ENCODE measurements at regions not wholly inside any gene's neighbourhood (a gene's known extent, or its start where the extent isn't known, plus 50 kb on each side); places are given as distances from the start of the nearest gene placed in this dataset.

GRCh38 chr7:26454180-26454579 lies 162.5 kb downstream of the SNX10 start:
- TF ChIP-seq POLR2AphosphoS5 (IDR thresholded peaks at IDR 0.05) (no peak), MXI1 (conservative IDR thresholded peaks at IDR 0.05; ENCODE audit: poor library complexity, severe bottlenecking) (no peak), RAD21 (conservative IDR thresholded peaks at IDR 0.05) (no peak), EZH2 (IDR thresholded peaks at IDR 0.05; ENCODE audit: borderline replicate concordance, insufficient read depth, low read length, poor library complexity, severe bottlenecking) (no peak), TAF1 (IDR thresholded peaks at IDR 0.05; ENCODE audit: low read depth) (no peak), EP300 (conservative IDR thresholded peaks at IDR 0.05; ENCODE audit: poor library complexity, severe bottlenecking) (no peak), SMC3 (conservative IDR thresholded peaks at IDR 0.05; ENCODE audit: poor library complexity) (no peak), CTCF (IDR thresholded peaks at IDR 0.05; ENCODE audit: poor library complexity, severe bottlenecking) (no peak)
- TF ChIP-seq, protein P1, sequence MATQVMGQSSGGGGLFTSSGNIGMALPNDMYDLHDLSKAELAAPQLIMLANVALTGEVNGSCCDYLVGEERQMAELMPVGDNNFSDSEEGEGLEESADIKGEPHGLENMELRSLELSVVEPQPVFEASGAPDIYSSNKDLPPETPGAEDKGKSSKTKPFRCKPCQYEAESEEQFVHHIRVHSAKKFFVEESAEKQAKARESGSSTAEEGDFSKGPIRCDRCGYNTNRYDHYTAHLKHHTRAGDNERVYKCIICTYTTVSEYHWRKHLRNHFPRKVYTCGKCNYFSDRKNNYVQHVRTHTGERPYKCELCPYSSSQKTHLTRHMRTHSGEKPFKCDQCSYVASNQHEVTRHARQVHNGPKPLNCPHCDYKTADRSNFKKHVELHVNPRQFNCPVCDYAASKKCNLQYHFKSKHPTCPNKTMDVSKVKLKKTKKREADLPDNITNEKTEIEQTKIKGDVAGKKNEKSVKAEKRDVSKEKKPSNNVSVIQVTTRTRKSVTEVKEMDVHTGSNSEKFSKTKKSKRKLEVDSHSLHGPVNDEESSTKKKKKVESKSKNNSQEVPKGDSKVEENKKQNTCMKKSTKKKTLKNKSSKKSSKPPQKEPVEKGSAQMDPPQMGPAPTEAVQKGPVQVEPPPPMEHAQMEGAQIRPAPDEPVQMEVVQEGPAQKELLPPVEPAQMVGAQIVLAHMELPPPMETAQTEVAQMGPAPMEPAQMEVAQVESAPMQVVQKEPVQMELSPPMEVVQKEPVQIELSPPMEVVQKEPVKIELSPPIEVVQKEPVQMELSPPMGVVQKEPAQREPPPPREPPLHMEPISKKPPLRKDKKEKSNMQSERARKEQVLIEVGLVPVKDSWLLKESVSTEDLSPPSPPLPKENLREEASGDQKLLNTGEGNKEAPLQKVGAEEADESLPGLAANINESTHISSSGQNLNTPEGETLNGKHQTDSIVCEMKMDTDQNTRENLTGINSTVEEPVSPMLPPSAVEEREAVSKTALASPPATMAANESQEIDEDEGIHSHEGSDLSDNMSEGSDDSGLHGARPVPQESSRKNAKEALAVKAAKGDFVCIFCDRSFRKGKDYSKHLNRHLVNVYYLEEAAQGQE (IDR thresholded peaks at IDR 0.05; ENCODE audit: borderline replicate concordance) = no peak
- H3K36me3 ChIP-seq (ENCODE audit: insufficient read depth, low read length) = no peaks in the 10 kb centered on the region
- no peaks in the 10 kb centered on the region for H3K27me3 ChIP-seq (ENCODE audit: insufficient read depth, low read depth, low read length)
- no peak overlapping the region for H3K4me2 ChIP-seq (ENCODE audit: low read length)
- no peaks in the 10 kb centered on the region for H3F3A ChIP-seq (ENCODE audit: insufficient read depth, low read length, poor library complexity, severe bottlenecking)
- H3K27ac ChIP-seq (ENCODE audit: low read length) = no peak overlapping the region
- H3K4me3 ChIP-seq (ENCODE audit: low read length) = no peak overlapping the region
- H2AFZ ChIP-seq (ENCODE audit: low read depth, low read length) = no peak overlapping the region
- H4K20me1 ChIP-seq (ENCODE audit: insufficient read depth) = no peaks in the 10 kb centered on the region
- no peak overlapping the region for H3K9ac ChIP-seq (ENCODE audit: low read length)
- H3K79me2 ChIP-seq (replicated peaks; ENCODE audit: insufficient read depth, low read length) = no peaks in the 10 kb centered on the region
- H3K9me3 ChIP-seq (ENCODE audit: low read length) = no peaks in the 10 kb centered on the region
- no peaks in the 10 kb centered on the region for H3K9me2 ChIP-seq (ENCODE audit: insufficient read depth, low read length)

- H2AFZ ChIP-seq (ENCODE audit: low read depth, low read length) = no peak overlapping the region
- TF ChIP-seq CTCF (IDR thresholded peaks at IDR 0.05; ENCODE audit: poor library complexity, severe bottlenecking) = no peak
- TF ChIP-seq POLR2AphosphoS5 (IDR thresholded peaks at IDR 0.05) = no peak
- TF ChIP-seq MXI1 (conservative IDR thresholded peaks at IDR 0.05; ENCODE audit: poor library complexity, severe bottlenecking) = no peak
- no peak for TF ChIP-seq SMC3 (conservative IDR thresholded peaks at IDR 0.05; ENCODE audit: poor library complexity)
- TF ChIP-seq EP300 (conservative IDR thresholded peaks at IDR 0.05; ENCODE audit: poor library complexity, severe bottlenecking) = no peak
- no peak for TF ChIP-seq RAD21 (conservative IDR thresholded peaks at IDR 0.05)
- no peak for TF ChIP-seq TAF1 (IDR thresholded peaks at IDR 0.05; ENCODE audit: low read depth)
- no peak for TF ChIP-seq EZH2 (IDR thresholded peaks at IDR 0.05; ENCODE audit: borderline replicate concordance, insufficient read depth, low read length, poor library complexity, severe bottlenecking)
- TF ChIP-seq, protein P1 (IDR thresholded peaks at IDR 0.05; ENCODE audit: borderline replicate concordance) = no peak
- no peak overlapping the region for H3K27ac ChIP-seq (ENCODE audit: low read length)
Observed at GRCh38 chr7:26457696-26458327, 166.2 kb downstream of the SNX10 start.

More at GRCh38 chr7:26457696-26458327, 166.2 kb downstream of the SNX10 start:
- Histone ChIP-seq H3F3A (ENCODE audit: insufficient read depth, low read length, poor library complexity, severe bottlenecking) (no peaks in the 10 kb centered on the region), H3K9me2 (ENCODE audit: insufficient read depth, low read length) (no peaks in the 10 kb centered on the region), H3K36me3 (ENCODE audit: insufficient read depth, low read length) (no peaks in the 10 kb centered on the region), H3K79me2 (replicated peaks; ENCODE audit: insufficient read depth, low read length) (no peaks in the 10 kb centered on the region), H3K9ac (ENCODE audit: low read length) (no peak overlapping the region), H3K27me3 (ENCODE audit: insufficient read depth, low read depth, low read length) (no peaks in the 10 kb centered on the region), H3K9me3 (ENCODE audit: low read length) (no peaks in the 10 kb centered on the region), H3K4me2 (ENCODE audit: low read length) (no peak overlapping the region), H3K4me3 (ENCODE audit: low read length) (no peak overlapping the region), H4K20me1 (ENCODE audit: insufficient read depth) (no peaks in the 10 kb centered on the region)

All from neural cell (in vitro differentiated cells).